DMS 273 treated with DMSO at 0.1 percent for 48 hours (cell line): ENCODE measurements at regions not wholly inside any gene's neighbourhood (a gene's known extent, or its start where the extent isn't known, plus 50 kb on each side); places are given as distances from the start of the nearest gene placed in this dataset.
"Not testable (repeated sequence)": the region's sequence is repeated elsewhere in the genome, so short reads cannot be mapped to it uniquely, and the experiment has no call there.

Experiments
- DNase-seq: peaks from one replicate; lab custom pipeline; 2025; lab: John Stamatoyannopoulos, UW

GRCh38 chr5:58015175-58015574 is 444.7 kb downstream of the PLK2 start:
- DNase-seq, result no peak

GRCh38 chr5:58013542-58014258 is 446.2 kb downstream of the PLK2 start:
- no peak for DNase-seq

- DNase-seq, result no peak
Measured at GRCh38 chr5:58012801-58013315, 447.0 kb downstream of the PLK2 start.

GRCh38 chr5:58012102-58012501 is 447.8 kb downstream of the PLK2 start:
- DNase-seq, result no peak

- no peak for DNase-seq
Measured at GRCh38 chr5:58011301-58011700, 448.6 kb downstream of the PLK2 start.

GRCh38 chr5:58009754-58010153 is 450.1 kb downstream of the PLK2 start:
- DNase-seq, result no peak

- DNase-seq, result no peak
Measured at GRCh38 chr5:58002323-58002722, 457.6 kb downstream of the PLK2 start.

- no peak for DNase-seq
Measured at GRCh38 chr5:57993866-57994265, 466.0 kb downstream of the PLK2 start.

- no peak for DNase-seq
Measured at GRCh38 chr5:57989378-57989777, 470.5 kb downstream of the PLK2 start.

- no peak for DNase-seq
Measured at GRCh38 chr5:57988813-57989212, 471.1 kb downstream of the PLK2 start.

GRCh38 chr5:57987552-57987951 is 472.3 kb downstream of the PLK2 start:
- DNase-seq, result no peak

GRCh38 chr5:57986761-57987341 is 473.0 kb downstream of the PLK2 start:
- DNase-seq, result no peak

GRCh38 chr5:57983426-57983825 is 476.5 kb downstream of the PLK2 start:
- no peak for DNase-seq

GRCh38 chr5:57979671-57980070 is 480.2 kb downstream of the PLK2 start:
- no peak for DNase-seq

- no peak for DNase-seq
Measured at GRCh38 chr5:57976506-57976905, 483.4 kb downstream of the PLK2 start.

GRCh38 chr5:57972099-57972498 is 487.8 kb downstream of the PLK2 start:
- not testable (repeated sequence) for DNase-seq

GRCh38 chr5:57960569-57960968 is 478.0 kb upstream of the ACTBL2 start:
- DNase-seq, result no peak

- DNase-seq, result no peak
Measured at GRCh38 chr5:57956636-57957035, 474.0 kb upstream of the ACTBL2 start.

GRCh38 chr5:57955511-57955910 is 472.9 kb upstream of the ACTBL2 start:
- DNase-seq, result no peak

GRCh38 chr5:57953792-57954191 is 471.2 kb upstream of the ACTBL2 start:
- no peak for DNase-seq

GRCh38 chr5:57950616-57951228 is 468.1 kb upstream of the ACTBL2 start:
- DNase-seq, result no peak

- DNase-seq, result no peak
Measured at GRCh38 chr5:57948091-57948490, 465.5 kb upstream of the ACTBL2 start.

- DNase-seq, result peak; percentile 30
Measured at GRCh38 chr5:57947181-57947580, 464.6 kb upstream of the ACTBL2 start.
